Activated CD8-positive, alpha-beta memory T cell treated with anti-CD3 and anti-CD28 coated beads for 4 hours (primary cell): ENCODE measurements at regions not wholly inside any gene's neighbourhood (a gene's known extent, or its start where the extent isn't known, plus 50 kb on each side); places are given as distances from the start of the nearest gene placed in this dataset.
"Not testable (repeated sequence)": the region's sequence is repeated elsewhere in the genome, so short reads cannot be mapped to it uniquely, and the experiment has no call there.

Source experiments
- DNase-seq, 2 donors: peaks; one replicate each; pipeline ENCODE4 v3.0.0-alpha.2; 2020; ENCODE audit warnings: low read depth in 2 of 2

DNA sequence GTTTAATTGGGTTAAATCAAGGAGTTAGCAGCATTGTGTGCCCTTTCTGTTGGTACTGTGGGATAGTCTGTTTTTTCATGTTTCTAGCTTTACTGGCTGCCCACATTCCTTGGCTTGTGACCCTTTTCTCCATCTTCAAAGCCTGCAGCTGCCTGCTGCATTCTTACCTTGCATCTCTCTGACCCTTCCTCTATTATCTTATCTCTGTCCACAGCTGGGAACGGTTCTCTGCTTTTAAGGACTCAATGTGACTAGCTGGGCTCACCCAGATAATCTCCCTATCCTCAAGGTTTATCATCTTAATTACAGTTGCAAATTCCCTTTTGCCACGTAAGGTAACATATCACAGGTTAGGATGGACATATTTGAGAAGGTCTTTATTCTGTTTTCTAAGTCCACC is 199.7 kb downstream of the KCNS3 start:
- no peak for DNase-seq

DNA sequence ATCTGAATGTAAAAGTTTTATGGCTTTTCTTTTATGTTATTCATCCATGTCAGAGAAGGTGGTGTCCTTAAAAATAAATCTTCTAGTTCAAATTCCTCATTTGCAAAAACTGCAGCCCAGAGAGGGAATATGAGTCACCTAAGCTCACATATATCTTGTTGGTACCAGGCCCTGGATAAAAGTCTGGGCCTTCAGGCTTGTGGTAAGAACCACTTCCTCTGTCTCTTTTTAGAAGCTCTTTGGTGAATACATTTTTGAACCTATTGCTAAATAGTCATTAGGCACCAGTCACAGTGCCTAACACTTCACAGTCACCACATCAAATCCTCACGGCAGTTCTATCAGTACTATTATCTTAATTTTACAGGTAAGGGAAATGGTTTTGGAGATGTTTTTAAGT is 199.2 kb downstream of the KCNS3 start:
- DNase-seq, result no peak

DNA sequence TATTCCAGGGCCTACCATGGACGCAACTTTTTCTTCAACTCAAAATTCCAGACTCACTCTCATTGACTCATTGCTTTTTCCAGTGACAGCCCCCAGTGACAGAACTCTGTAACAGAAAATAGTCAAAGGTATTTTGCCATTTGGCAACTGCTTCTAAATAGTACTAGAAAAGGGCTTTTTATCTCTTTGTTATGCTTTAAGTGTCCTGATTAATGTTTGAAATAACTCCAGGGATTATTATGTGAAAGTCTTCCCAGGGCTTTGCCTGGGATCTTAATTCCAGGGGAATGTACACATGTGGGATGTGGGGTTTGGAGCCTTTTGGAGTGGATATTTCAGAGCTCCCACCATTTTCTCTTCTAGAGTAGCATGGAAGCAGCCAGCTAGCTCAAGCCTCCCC is 198.8 kb downstream of the KCNS3 start:
- DNase-seq, result no peak

DNA sequence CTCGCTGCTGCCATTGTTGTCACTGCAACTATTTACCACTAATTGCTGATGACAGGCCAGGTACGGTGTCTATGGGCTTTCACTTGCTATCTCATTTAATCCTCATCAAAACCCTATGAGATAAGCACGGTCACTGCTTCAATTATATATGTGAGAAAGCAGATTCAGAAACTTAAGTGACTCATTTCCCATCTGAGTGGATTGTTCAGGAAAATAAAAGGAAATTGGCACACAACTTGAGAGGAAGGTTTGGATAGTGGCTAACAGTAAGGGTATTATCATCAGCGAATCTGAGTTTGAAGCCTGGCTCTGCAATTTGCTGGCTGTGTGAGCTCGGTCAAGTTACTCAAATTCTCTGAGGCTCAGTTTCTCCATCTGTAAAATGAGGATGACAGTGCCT is 196.0 kb downstream of the KCNS3 start:
- DNase-seq, result no peak

DNA sequence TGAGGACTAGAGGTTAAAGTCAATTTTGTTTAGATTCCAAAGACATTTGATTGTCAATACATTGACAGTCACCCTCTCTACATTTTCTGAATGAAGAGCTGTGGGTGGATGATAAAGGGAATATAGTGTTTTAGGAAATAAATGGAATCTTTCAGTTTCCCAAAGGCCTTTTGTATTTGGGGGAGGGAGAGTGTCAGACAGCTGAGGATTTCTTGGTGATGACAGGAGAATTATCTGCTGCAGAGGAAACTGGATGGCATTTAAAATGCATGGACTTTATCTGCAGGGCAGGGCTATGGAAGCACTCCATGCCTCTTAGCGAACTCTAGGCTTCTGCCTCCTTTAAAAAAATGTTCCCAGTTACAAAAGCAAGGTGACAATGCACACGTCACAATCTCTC is 195.1 kb downstream of the KCNS3 start:
- no peak for DNase-seq

GRCh38 chr2:18067588-18068384 is 189.3 kb downstream of the KCNS3 start:
- DNase-seq, result no peak

DNA sequence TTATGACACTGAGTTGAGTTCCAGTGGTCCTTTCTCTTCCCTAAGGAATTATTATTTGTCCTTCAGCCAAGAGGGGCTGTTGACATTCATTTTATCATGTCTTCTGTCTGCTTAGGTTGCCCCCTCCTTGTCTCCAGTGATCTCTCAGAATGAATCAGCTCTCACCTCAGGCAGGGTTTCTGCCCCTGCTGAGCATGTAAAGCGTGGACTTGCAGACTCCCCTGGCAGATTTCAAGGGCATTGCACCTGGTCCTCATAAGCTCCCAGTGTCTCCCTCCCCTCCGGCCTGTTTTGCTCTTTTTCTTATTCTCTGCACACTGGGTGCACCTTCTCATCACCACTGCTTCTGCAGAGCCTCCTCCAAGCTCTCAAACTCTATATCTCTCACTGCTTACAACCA is 188.4 kb downstream of the KCNS3 start:
- no peak for DNase-seq

DNA sequence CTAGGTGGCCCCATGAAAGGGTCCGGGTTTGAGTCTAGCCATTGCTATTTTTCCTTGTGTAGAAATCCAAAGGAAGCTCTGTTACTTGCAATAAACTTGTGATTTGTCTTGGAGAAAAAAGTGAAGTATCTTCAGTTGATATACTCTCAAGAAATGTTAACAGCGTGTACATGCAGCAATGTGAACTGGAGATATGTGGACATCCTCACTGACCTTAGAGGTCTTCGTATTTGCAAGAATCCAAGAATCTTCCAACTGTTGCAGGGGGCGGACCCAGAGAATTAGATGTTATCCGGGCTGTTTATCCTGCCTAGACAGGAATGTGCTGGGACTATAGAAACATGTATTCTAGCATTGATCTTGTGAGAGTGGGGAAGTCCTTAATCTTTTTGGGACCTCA is 187.6 kb downstream of the KCNS3 start:
- DNase-seq, result no peak

DNA sequence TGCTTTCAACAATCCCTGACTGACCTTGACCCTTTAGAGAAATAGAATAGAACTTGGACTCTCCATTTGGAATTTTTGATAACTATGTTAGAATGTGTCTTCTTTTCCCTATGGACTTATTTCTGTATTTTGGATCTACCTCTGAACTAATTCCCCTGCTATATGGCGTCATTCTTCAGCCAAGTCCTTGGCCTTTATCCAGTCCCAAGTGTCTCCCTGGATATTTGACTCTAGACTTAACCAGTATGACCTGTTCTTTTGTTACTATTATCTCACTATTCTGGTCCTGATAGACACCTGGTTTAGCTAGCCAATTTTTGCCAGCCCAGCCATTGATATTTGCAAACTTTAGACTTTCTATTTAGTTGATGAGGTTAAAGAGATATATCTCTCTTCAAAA is 186.8 kb downstream of the KCNS3 start:
- DNase-seq, result no peak

GRCh38 chr2:18063826-18064470 is 185.5 kb downstream of the KCNS3 start:
- no peak for DNase-seq

DNA sequence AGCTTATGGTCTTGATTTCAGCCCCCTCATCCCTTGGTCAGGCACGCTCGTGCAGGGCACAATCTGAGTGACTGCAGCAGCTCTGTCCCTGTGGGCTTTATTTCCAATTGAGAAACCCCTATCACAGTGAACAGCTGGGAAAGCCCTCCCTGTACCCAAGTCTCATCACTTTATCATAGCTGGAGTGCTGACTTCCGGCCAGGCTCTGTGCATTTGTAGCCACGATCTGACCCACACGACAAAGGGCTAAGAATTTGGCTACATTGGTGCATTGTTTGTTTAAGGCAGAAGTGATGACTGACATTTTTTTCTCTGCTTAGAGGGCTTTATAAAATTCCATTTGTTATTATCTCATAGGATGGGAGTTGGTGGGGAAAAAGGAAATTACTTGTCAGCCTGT is 184.4 kb downstream of the KCNS3 start:
- no peak for DNase-seq

GRCh38 chr2:18061717-18062116 is 183.2 kb downstream of the KCNS3 start:
- DNase-seq, result no peak

DNA sequence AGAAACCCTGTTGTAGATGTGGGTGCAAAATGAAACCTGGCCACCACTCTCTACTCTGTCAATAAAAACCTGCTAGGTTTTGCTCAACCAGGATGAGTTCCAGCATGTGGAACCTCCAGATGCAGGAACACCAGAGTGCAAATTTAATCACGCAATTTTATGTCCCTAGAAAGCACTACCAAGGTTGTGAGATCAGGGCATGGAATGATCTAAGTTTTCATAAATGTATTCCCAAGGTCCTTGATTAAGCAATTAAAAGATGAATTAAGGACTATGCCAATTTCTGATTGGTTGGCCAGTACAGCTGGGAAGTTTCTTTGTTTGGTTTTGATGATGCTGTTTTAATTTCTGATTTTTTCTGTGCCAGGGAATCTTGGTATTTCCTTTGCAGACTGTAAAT is 179.2 kb downstream of the KCNS3 start:
- no peak for DNase-seq

- no peak for DNase-seq
These were observed 176.8 kb downstream of the KCNS3 start for GRCh38 chr2:18055290-18055689.

DNA sequence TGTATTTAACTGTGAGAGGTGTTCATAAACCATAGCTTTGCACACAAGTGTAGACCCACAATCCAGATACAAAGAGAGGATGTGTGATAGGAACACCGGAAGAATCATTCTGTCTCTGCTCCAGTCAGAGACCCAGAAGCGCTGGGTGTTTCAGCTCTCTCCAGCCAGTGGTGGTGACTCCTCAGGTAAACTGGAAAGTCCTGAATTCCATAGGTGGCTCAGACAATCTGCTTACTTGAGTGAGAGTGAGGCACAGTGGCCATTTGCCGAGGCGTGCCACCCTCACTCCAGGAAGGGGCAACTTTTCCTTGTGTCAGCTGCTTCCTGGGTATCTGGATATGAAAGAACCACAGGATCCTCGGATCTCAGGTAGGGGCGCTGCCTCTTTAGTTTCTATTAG is 171.5 kb downstream of the KCNS3 start:
- no peak for DNase-seq

GRCh38 chr2:18049325-18049724 is 170.9 kb downstream of the KCNS3 start:
- no peak for DNase-seq

DNA sequence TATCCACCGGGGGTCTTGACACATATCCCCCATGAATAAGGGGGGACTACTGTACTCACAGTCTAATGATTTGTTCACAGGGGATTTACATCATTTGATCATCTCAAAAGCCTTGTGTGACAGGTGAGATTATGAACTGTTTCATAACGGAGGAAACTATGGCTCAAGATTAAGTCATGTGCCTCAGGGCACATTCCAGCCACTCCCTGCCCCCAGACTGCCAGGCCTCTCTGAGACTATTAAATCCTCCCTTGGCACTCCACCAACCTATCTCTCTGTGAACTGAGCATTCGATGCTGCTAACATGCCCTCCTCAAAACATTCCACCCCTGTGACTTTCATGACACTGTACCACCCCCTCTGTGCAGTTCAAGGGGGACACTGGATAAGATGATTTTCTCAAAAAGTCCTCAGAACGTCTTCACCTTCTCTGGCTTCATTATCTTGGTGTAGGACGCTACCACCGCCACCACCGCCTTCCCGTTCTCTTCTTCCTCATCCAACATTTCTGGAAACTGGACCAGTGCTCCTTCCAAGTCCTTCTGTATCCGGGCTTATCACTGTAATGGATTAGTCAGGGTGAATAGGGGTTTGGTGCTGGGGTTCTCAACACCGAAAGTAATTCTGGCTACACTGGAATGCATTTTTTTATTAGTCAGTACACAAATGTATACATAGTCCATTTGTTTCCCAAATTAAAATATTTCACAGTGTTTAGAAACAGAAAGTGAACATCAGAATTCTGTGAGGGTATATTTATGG is 169.6 kb downstream of the KCNS3 start:
- DNase-seq, result no peak

- no peak for DNase-seq
These were observed 168.7 kb downstream of the KCNS3 start for GRCh38 chr2:18047213-18047611.

- no peak for DNase-seq
These were observed 168.2 kb downstream of the KCNS3 start for GRCh38 chr2:18046558-18047212.

DNA sequence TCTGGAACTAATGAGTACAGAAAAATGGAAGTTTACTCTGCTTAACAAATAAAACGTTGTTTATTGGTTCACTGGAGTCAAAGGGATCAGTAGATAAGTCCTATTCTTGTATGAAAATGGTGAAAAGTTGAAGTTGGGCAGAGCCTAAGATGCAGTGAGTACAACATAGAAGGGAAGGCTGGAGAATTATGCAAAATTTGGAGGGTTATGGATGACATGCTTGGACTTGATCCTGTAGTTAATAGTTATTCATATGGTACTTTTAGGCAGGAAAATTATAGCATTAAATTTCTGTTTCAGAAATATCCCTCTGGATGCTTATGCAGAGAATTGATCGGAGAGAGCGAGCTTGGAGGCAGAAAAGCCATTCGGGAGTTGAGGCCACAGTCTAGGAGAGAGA is 167.6 kb downstream of the KCNS3 start:
- DNase-seq, result no peak

GRCh38 chr2:18045230-18045629 is 166.8 kb downstream of the KCNS3 start:
- DNase-seq, result no peak

- DNase-seq, result not testable (repeated sequence)
These were observed 138.9 kb downstream of the KCNS3 start for GRCh38 chr2:18017381-18017780.
